Nephron progenitor cell (in vitro differentiated cells): ENCODE measurements at regions not wholly inside any gene's neighbourhood (a gene's known extent, or its start where the extent isn't known, plus 50 kb on each side); places are given as distances from the start of the nearest gene placed in this dataset.
"Not testable (repeated sequence)": the region's sequence is repeated elsewhere in the genome, so short reads cannot be mapped to it uniquely, and the experiment has no call there.

ENCODE experiments used
- DNase-seq: peaks from one replicate; pipeline ENCODE4 v3.0.0; 2021
- H3K27ac Mint-ChIP-seq: 2 replicates; pipeline ENCODE4 v1.8.0; 2021; ENCODE audit warnings: mild to moderate bottlenecking, moderate library complexity, mixed read lengths
- H3K27me3 Mint-ChIP-seq: 2 replicates; pipeline ENCODE4 v1.8.0; 2021; ENCODE audit warnings: mild to moderate bottlenecking, low read depth, mixed read lengths; ENCODE audit not compliant: poor library complexity
- H3K36me3 Mint-ChIP-seq: 2 replicates; pipeline ENCODE4 v1.8.0; 2021; ENCODE audit warnings: low read depth, mixed read lengths
- H3K4me1 Mint-ChIP-seq: 2 replicates; pipeline ENCODE4 v1.8.0; 2021; ENCODE audit warnings: mixed read lengths
- H3K4me3 Mint-ChIP-seq: 2 replicates; pipeline ENCODE4 v1.8.0; 2021; ENCODE audit warnings: mild to moderate bottlenecking, moderate library complexity, mixed read lengths
- H3K9me3 Mint-ChIP-seq: 2 replicates; pipeline ENCODE4 v1.8.0; 2021; ENCODE audit warnings: mild to moderate bottlenecking, moderate library complexity, mixed read lengths
- TF ChIP-seq, protein P1 (sequence below): fragments of 200-600 bp; sonication (generic); IDR thresholded peaks from 2 replicates; pipeline ENCODE4 v1.5.0; 2021; ENCODE audit warnings: antibody characterized with exemption

DNA sequence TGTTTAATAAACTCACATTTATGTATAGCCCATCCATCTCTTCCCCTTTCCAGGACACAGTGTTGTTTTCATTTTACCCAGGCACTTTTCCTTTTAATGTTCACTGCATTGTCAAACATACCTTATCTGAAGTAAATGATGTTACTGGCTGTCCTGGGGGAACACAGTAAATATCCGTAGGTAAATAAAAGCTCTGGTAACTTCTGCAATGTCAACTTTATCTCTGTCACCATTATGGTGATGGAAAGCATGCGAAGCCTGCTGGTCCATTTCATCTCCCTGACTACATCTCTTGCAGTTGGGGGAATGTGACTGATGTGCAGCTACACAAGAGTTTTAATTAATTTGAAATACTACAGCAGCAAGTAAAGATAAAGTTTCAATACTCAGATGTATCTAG is 1162.1 kb upstream of the SEMA6A start:
- Mint-ChIP-seq H3K27ac (peak overlapping the region; percentile 34), H3K4me3 (no peak overlapping the region), H3K27me3 (no peaks in the 10 kb centered on the region), H3K36me3 (no peaks in the 10 kb centered on the region), H3K9me3 (no peaks in the 10 kb centered on the region), H3K4me1 (peaks cover 24% of the 10 kb centered on the region)
- TF ChIP-seq, protein P1, sequence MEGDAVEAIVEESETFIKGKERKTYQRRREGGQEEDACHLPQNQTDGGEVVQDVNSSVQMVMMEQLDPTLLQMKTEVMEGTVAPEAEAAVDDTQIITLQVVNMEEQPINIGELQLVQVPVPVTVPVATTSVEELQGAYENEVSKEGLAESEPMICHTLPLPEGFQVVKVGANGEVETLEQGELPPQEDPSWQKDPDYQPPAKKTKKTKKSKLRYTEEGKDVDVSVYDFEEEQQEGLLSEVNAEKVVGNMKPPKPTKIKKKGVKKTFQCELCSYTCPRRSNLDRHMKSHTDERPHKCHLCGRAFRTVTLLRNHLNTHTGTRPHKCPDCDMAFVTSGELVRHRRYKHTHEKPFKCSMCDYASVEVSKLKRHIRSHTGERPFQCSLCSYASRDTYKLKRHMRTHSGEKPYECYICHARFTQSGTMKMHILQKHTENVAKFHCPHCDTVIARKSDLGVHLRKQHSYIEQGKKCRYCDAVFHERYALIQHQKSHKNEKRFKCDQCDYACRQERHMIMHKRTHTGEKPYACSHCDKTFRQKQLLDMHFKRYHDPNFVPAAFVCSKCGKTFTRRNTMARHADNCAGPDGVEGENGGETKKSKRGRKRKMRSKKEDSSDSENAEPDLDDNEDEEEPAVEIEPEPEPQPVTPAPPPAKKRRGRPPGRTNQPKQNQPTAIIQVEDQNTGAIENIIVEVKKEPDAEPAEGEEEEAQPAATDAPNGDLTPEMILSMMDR, result no peak
- DNase-seq, result no peak

DNA sequence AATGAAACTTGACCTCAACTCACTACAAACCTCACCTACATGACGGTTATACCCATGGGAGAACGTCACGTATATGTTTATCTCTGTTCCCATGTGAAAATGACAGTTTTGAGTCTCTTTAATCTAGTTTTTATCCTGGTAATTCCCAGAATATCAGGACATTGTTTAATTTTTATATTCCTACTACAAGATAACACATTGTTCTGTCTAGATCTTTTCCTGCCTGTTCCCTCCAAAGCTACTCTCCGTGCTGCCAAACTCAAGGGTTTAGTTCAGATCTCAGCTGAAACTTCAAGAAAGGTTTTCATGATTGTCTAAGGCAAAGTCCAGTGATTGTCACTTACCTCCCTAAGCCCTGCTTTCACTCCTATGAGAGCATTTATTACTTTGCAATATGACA is 1159.4 kb upstream of the SEMA6A start:
- Mint-ChIP-seq H3K4me3 (no peak overlapping the region), H3K27ac (no peak overlapping the region), H3K27me3 (no peaks in the 10 kb centered on the region), H3K9me3 (peaks cover 16% of the 10 kb centered on the region), H3K36me3 (peaks cover 9% of the 10 kb centered on the region), H3K4me1 (peaks cover 25% of the 10 kb centered on the region)
- DNase-seq, result no peak
- TF ChIP-seq, protein P1, result no peak

DNA sequence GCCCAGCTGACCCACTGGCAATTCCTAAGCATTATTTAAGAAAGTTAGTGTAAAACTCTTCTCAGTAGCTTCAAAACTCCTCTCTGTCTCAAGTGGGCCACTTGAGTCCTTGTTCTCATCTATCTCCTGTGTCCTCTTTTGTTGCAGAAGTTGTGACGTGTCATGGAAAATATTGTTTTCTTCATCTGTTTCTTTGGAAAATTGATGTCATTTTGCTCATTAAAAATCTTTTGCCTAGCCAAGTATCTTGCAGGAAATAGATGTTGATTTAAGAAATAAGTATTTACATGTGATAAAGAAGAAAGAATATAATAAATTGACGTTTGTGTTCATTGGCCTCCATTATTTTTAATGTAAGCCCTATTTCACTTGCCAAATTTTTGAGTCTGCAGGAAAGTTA is 1158.4 kb upstream of the SEMA6A start:
- H3K9me3 Mint-ChIP-seq, result peaks cover 16% of the 10 kb centered on the region
- H3K36me3 Mint-ChIP-seq, result peaks cover 9% of the 10 kb centered on the region
- H3K27ac Mint-ChIP-seq, result no peak overlapping the region
- peaks cover 23% of the 10 kb centered on the region for H3K4me1 Mint-ChIP-seq
- no peak overlapping the region for H3K4me3 Mint-ChIP-seq
- no peak for DNase-seq
- TF ChIP-seq, protein P1, result no peak
- H3K27me3 Mint-ChIP-seq, result no peaks in the 10 kb centered on the region

DNA sequence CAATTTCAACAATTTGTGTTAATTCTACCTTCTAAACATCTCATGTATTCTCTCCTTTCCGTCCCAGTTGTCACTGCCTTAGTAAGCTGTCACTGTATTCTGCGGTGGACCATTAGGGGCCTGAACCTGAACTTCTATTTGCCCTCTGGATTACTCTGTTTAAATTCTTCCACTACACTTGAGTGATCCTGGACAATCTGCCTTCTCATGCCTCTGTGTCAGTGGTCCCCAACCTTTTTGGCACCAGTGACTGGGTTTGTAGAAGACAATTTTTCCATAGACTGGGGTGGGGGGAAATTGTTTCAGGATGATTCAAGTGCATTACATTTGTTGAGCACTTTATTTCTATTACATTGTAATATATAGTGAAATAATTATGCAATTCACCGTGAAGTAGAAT is 1157.6 kb upstream of the SEMA6A start:
- Mint-ChIP-seq H3K9me3 (peaks cover 20% of the 10 kb centered on the region), H3K27ac (no peak overlapping the region), H3K4me1 (peaks cover 17% of the 10 kb centered on the region), H3K4me3 (no peak overlapping the region), H3K36me3 (peaks cover 13% of the 10 kb centered on the region), H3K27me3 (no peaks in the 10 kb centered on the region)
- no peak for DNase-seq
- TF ChIP-seq, protein P1, result no peak

DNA sequence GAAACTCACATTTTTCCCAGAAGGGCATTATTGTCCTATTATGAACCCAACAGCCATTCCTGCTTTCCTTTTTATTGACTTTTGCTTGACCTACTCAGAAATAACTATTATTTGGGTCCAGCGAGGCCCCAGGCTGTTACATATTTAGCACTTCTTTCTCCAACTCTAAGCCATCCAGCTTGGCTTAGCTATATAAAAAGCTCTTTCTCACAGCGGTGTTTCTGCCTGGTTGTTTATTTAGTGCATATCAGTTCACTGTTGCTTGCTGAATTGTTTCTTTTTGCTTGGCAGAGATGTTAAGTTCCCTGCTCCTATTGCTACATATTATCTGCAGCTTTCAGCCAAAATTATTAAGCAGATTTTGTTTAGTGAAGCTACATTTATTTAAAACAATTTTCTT is 1156.8 kb upstream of the SEMA6A start:
- TF ChIP-seq, protein P1, result no peak
- H3K4me3 Mint-ChIP-seq, result no peak overlapping the region
- H3K9me3 Mint-ChIP-seq, result peaks cover 21% of the 10 kb centered on the region
- DNase-seq, result no peak
- H3K36me3 Mint-ChIP-seq, result peaks cover 13% of the 10 kb centered on the region
- no peak overlapping the region for H3K27ac Mint-ChIP-seq
- H3K4me1 Mint-ChIP-seq, result peaks cover 11% of the 10 kb centered on the region
- no peaks in the 10 kb centered on the region for H3K27me3 Mint-ChIP-seq

DNA sequence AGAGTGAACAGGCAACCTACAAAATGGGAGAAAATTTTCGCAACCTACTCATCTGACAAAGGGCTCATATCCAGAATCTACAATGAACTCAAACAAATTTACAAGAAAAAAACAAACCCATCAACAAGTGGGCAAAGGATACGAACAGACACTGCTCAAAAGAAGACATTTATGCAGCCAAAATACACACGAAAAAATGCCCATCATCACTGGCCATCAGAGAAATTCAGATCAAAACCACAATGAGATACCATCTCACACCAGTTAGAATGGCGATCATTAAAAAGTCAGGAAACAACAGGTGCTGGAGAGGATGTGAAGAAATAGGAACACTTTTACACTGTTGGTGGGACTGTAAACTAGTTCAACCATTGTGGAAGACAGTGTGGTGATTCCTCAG is 1146.2 kb upstream of the SEMA6A start:
- H3K4me3 Mint-ChIP-seq, H3K36me3 Mint-ChIP-seq, H3K27ac Mint-ChIP-seq, H3K27me3 Mint-ChIP-seq, H3K4me1 Mint-ChIP-seq, DNase-seq: not testable (repeated sequence)
- H3K9me3 Mint-ChIP-seq, result peaks cover 46% of the 10 kb centered on the region
